Keratinocyte (primary cell): ENCODE measurements at regions not wholly inside any gene's neighbourhood (a gene's known extent, or its start where the extent isn't known, plus 50 kb on each side); places are given as distances from the start of the nearest gene placed in this dataset.

Experiments
- DNase-seq: peaks from one replicate; pipeline ENCODE4 v3.0.0-alpha.2; 2011; ENCODE audit warnings: low read depth, missing footprints, low spot score
- FAIRE-seq: peaks from 2 replicates; lab custom pipeline; 2011; peaks lifted over from hg19 to GRCh38; lab: Jason Lieb, UNC
- H2AFZ ChIP-seq: 2 replicates; pipeline ENCODE4 v1.6.0; 2012; ENCODE audit warnings: low read length, control low read depth, inconsistent platforms; ENCODE audit not compliant: control insufficient read depth
- H3K27ac ChIP-seq: 2 replicates; pipeline ENCODE4 v1.5.1; 2011; ENCODE audit warnings: low read length; ENCODE audit not compliant: control insufficient read depth, insufficient read depth
- H3K27me3 ChIP-seq: 3 replicates; pipeline ENCODE4 v1.6.0; 2011; ENCODE audit warnings: low read length; ENCODE audit not compliant: control insufficient read depth, insufficient read depth; ENCODE audit errors: extremely low read depth
- H3K36me3 ChIP-seq, 2 experiments: 2 replicates in 1 of 2; 3 replicates in 1 of 2; pipeline ENCODE4 v1.5.1; 2011; ENCODE audit warnings: low read length in 2 of 2, mild to moderate bottlenecking in 1 of 2; ENCODE audit not compliant: control insufficient read depth in 2 of 2, insufficient read depth in 2 of 2; ENCODE audit errors: extremely low read depth in 1 of 2
- H3K4me1 ChIP-seq: 3 replicates; pipeline ENCODE4 v1.5.1; 2011; ENCODE audit warnings: low read length; ENCODE audit not compliant: control insufficient read depth, insufficient read depth; ENCODE audit errors: extremely low read depth
- H3K4me2 ChIP-seq: 3 replicates; pipeline ENCODE4 v1.6.0; 2011; ENCODE audit warnings: low read depth, low read length; ENCODE audit not compliant: control insufficient read depth, insufficient read depth; ENCODE audit errors: extremely low read depth
- H3K4me3 ChIP-seq, 3 experiments: fragments of 200-600 bp in 1 of 3; sonication (generic) in 1 of 3; 2 replicates in 2 of 3; 3 replicates in 1 of 3; pipeline ENCODE4 v1.5.1; 2011 to 2016; ENCODE audit warnings: low read length in 3 of 3, mild to moderate bottlenecking in 3 of 3, control low read depth in 2 of 3, inconsistent platforms in 1 of 3, low read depth in 1 of 3, mixed read lengths in 1 of 3, mixed run types in 1 of 3, moderate library complexity in 1 of 3; ENCODE audit not compliant: control insufficient read depth in 2 of 3, insufficient read depth in 2 of 3; ENCODE audit errors: extremely low read depth in 1 of 3
- H3K79me2 ChIP-seq: 2 replicates; pipeline ENCODE4 v1.6.0; 2012; ENCODE audit warnings: low read length; ENCODE audit not compliant: control insufficient read depth, insufficient read depth
- H3K9ac ChIP-seq: 3 replicates; pipeline ENCODE4 v1.6.0; 2011; ENCODE audit warnings: low read length; ENCODE audit not compliant: control insufficient read depth, insufficient read depth; ENCODE audit errors: extremely low read depth
- H3K9me1 ChIP-seq: 3 replicates; pipeline ENCODE4 v1.6.0; 2011; ENCODE audit warnings: low read length; ENCODE audit not compliant: control insufficient read depth, insufficient read depth; ENCODE audit errors: extremely low read depth
- H3K9me3 ChIP-seq: 2 replicates; pipeline ENCODE4 v1.5.1; 2012; ENCODE audit warnings: low read depth, low read length; ENCODE audit not compliant: control insufficient read depth
- H4K20me1 ChIP-seq: 3 replicates; pipeline ENCODE4 v1.6.0; 2011; ENCODE audit warnings: low read length; ENCODE audit not compliant: control insufficient read depth, insufficient read depth; ENCODE audit errors: extremely low read depth
- EZH2 ChIP-seq: IDR thresholded peaks from one replicate; pipeline ENCODE4 v1.6.1; 2012; ENCODE audit warnings: inconsistent platforms, mild to moderate bottlenecking, low read length, moderate library complexity
- dilution Hi-C: fragments of 300-500 bp; cut with MboI; formaldehyde crosslinking; loops from one replicate; pipeline ENCODE4 v1.7.0; 2020; ENCODE audit warnings: low sequenced_read_pairs; ENCODE audit not compliant: extremely low pct_ligation_motif_present
- TF ChIP-seq, protein P1 (sequence below), 3 experiments: IDR thresholded peaks in 1 of 3; conservative IDR thresholded peaks in 1 of 3; optimal IDR thresholded peaks in 1 of 3; 2 replicates in 2 of 3; 3 replicates in 1 of 3; pipeline versions ENCODE3 to v1.5.1; 2011; ENCODE audit warnings: low read length in 3 of 3, mild to moderate bottlenecking in 3 of 3, moderate library complexity in 2 of 3, control low read depth in 1 of 3, inconsistent platforms in 1 of 3; ENCODE audit not compliant: insufficient read depth in 2 of 3; ENCODE audit errors: extremely low read depth in 1 of 3

DNA sequence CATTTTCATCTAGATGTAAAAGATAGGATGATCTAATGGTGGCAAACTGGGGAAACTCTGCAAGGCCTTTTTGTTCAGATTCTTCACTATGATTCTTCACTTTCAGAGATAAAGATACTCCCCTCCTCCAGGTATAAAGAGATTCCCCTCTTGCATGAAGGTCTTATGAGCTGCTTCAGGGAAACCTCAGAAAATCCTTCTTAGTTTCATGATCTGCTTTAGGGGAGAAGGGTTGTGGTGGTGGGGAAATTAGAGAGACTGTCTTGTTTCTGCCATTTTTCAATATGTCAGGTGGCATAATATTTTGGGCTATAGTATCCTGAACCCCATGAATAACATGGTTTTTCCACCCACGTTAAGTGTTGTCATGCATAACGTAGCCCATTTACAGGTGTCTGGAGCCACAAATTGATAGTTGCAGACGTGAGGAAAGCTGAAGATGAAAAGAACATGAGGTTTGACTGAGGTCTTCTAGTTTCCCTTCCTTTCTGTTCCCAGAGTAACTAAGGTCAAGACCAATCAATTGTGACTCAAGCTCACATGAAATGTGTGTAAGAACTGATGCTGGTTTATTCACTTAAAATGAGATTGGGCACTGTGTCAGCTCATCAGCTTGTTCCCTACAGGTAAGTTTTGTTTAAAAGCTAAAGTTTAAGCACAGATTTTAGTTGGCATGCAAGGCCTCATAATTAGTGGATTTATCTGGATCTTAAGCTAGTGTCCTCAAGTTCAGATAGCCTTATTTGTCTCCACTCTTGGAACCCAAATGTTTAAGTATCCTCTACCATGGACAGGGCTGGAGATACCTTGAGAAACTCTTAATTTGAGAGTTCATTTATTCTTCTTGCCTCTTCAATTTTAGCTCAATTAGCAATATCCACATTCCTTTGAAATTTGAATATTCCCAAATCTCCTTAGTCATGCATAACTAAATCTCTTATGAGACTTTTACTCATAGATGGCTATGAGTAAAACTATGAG lies 304.5 kb upstream of the FANCL start:
- Histone ChIP-seq H3K9me3 (no peaks in the 10 kb centered on the region), H3K27me3 (no peaks in the 10 kb centered on the region), H3K36me3 (no peaks in the 10 kb centered on the region), H3K9ac (no peak overlapping the region), H4K20me1 (no peaks in the 10 kb centered on the region), H3K79me2 (no peaks in the 10 kb centered on the region), H3K4me2 (no peak overlapping the region), H3K4me3 (no peak overlapping the region), H3K27ac (no peak overlapping the region), H3K9me1 (no peaks in the 10 kb centered on the region), H2AFZ (no peak overlapping the region), H3K4me1 (no peaks in the 10 kb centered on the region)
- DNase-seq (no peak), FAIRE-seq (no peak)
- dilution Hi-C loops = no loop called here
- TF ChIP-seq, protein P1, sequence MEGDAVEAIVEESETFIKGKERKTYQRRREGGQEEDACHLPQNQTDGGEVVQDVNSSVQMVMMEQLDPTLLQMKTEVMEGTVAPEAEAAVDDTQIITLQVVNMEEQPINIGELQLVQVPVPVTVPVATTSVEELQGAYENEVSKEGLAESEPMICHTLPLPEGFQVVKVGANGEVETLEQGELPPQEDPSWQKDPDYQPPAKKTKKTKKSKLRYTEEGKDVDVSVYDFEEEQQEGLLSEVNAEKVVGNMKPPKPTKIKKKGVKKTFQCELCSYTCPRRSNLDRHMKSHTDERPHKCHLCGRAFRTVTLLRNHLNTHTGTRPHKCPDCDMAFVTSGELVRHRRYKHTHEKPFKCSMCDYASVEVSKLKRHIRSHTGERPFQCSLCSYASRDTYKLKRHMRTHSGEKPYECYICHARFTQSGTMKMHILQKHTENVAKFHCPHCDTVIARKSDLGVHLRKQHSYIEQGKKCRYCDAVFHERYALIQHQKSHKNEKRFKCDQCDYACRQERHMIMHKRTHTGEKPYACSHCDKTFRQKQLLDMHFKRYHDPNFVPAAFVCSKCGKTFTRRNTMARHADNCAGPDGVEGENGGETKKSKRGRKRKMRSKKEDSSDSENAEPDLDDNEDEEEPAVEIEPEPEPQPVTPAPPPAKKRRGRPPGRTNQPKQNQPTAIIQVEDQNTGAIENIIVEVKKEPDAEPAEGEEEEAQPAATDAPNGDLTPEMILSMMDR (optimal IDR thresholded peaks at IDR 0.05 in 1 of 3, IDR thresholded peaks at IDR 0.05 in 1 of 3, conservative IDR thresholded peaks at IDR 0.05 in 1 of 3; ENCODE audit: extremely low read depth in 1 of 3, insufficient read depth in 2 of 3, low read length in 3 of 3) = no peak
- TF ChIP-seq EZH2 = no peak

DNA sequence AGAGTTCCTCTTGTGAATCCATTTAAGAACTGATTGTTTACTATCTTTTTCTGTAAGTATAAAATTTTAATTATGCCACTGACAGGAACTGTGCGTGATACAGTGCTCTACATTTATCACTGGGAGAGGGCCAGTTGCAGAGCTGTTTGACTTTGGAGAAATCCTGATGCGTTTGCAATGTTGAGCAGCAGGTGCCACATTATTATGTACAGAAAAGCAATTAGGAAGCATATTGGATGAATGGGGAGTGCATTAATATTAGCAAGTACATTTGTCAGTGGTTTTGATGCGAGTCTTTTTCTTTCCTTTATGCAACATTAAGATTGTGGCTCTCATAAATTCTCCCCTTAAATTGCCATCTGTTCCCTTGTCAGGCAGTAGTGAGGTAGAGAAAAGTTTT lies 302.3 kb upstream of the FANCL start:
- FAIRE-seq = no peak
- Histone ChIP-seq H3K36me3 (no peaks in the 10 kb centered on the region), H3K9ac (no peak overlapping the region), H3K9me1 (no peaks in the 10 kb centered on the region), H3K27me3 (no peaks in the 10 kb centered on the region), H3K79me2 (no peaks in the 10 kb centered on the region), H3K4me2 (no peak overlapping the region), H3K9me3 (no peaks in the 10 kb centered on the region), H3K27ac (no peak overlapping the region), H3K4me1 (no peaks in the 10 kb centered on the region), H4K20me1 (no peaks in the 10 kb centered on the region), H3K4me3 (no peak overlapping the region), H2AFZ (no peak overlapping the region)
- no peak for TF ChIP-seq EZH2
- TF ChIP-seq, protein P1 (optimal IDR thresholded peaks at IDR 0.05 in 1 of 3, IDR thresholded peaks at IDR 0.05 in 1 of 3, conservative IDR thresholded peaks at IDR 0.05 in 1 of 3; ENCODE audit: extremely low read depth in 1 of 3, insufficient read depth in 2 of 3, low read length in 3 of 3) = no peak
- dilution Hi-C loops = no loop called here
- DNase-seq = no peak
